ENCODE measurements at regions not wholly inside any gene's neighbourhood (a gene's known extent, or its start where the extent isn't known, plus 50 kb on each side); places are given as distances from the start of the nearest gene placed in this dataset.

- Histone ChIP-seq H3K27ac (ENCODE audit: low read depth, low read length) (no peak overlapping the region), H3K9me3 (ENCODE audit: control insufficient read depth, insufficient read depth, low read length) (no peaks in the 10 kb centered on the region), H3K27me3 (ENCODE audit: control insufficient read depth, insufficient read depth, low read length) (no peaks in the 10 kb centered on the region), H3K4me1 (ENCODE audit: control insufficient read depth, insufficient read depth, low read length) (no peaks in the 10 kb centered on the region), H3K36me3 (ENCODE audit: control insufficient read depth, insufficient read depth, low read length) (no peaks in the 10 kb centered on the region), H3K4me3 (ENCODE audit: low read depth, low read length) (no peak overlapping the region)
- DNase-seq (ENCODE audit: low read depth in 4 of 6, low spot score in 6 of 6): no peak
- 70% methylated on average over 1 of the region's 2 CpGs for WGBS (ENCODE audit: insufficient coverage)
Observed at GRCh38 chr5:175113947-175114346, 330.0 kb downstream of the DRD1 start.

- no peak for DNase-seq (ENCODE audit: low read depth in 4 of 6, low spot score in 6 of 6)
- Histone ChIP-seq H3K27me3 (ENCODE audit: control insufficient read depth, insufficient read depth, low read length) (peaks cover 2% of the 10 kb centered on the region), H3K9me3 (ENCODE audit: control insufficient read depth, insufficient read depth, low read length) (no peaks in the 10 kb centered on the region), H3K4me3 (ENCODE audit: low read depth, low read length) (no peak overlapping the region), H3K4me1 (ENCODE audit: control insufficient read depth, insufficient read depth, low read length) (no peaks in the 10 kb centered on the region), H3K27ac (ENCODE audit: low read depth, low read length) (no peak overlapping the region), H3K36me3 (ENCODE audit: control insufficient read depth, insufficient read depth, low read length) (no peaks in the 10 kb centered on the region)
- 85% methylated on average over 3 of the region's 4 CpGs for WGBS (ENCODE audit: insufficient coverage)
Observed at GRCh38 chr5:175109058-175109755, 334.8 kb downstream of the DRD1 start.

GRCh38 chr5:175107865-175108264 lies 336.1 kb downstream of the DRD1 start:
- Histone ChIP-seq H3K4me3 (ENCODE audit: low read depth, low read length) (no peak overlapping the region), H3K9me3 (ENCODE audit: control insufficient read depth, insufficient read depth, low read length) (no peaks in the 10 kb centered on the region), H3K36me3 (ENCODE audit: control insufficient read depth, insufficient read depth, low read length) (no peaks in the 10 kb centered on the region), H3K27me3 (ENCODE audit: control insufficient read depth, insufficient read depth, low read length) (peaks cover 2% of the 10 kb centered on the region), H3K27ac (ENCODE audit: low read depth, low read length) (no peak overlapping the region), H3K4me1 (ENCODE audit: control insufficient read depth, insufficient read depth, low read length) (no peaks in the 10 kb centered on the region)
- no peak for DNase-seq (ENCODE audit: low read depth in 4 of 6, low spot score in 6 of 6)
- 100% methylated on average over 3 of the region's 5 CpGs for WGBS (ENCODE audit: insufficient coverage)

DNA sequence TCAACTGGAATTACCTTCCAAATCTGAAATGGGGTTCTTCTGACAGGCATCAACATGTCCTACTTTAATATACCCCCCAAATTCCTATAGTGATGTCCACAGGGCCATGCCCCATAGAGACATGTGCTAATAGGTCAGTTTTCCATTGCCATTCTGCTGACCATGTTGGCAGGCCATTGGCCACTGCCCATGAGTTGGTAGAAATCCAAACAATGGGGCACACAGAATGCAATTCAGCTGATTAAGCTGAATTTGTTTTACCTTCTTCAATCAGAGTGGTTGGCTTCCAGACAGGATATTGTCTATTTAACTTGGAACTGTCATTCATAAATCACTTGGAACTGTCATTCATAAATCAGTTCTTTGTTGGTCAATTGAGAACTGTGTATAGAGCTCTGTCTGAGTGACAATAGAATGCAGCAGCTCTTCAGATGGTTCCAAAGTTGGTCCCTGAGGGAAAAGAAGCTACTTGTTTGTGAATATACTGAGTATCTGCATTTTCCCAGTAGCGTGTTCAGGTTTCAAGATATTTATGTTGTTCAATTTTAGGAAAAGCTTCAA lies 336.9 kb downstream of the DRD1 start:
- Histone ChIP-seq H3K4me3 (ENCODE audit: low read depth, low read length) (no peak overlapping the region), H3K27ac (ENCODE audit: low read depth, low read length) (no peak overlapping the region), H3K27me3 (ENCODE audit: control insufficient read depth, insufficient read depth, low read length) (peaks cover 2% of the 10 kb centered on the region), H3K36me3 (ENCODE audit: control insufficient read depth, insufficient read depth, low read length) (no peaks in the 10 kb centered on the region), H3K4me1 (ENCODE audit: control insufficient read depth, insufficient read depth, low read length) (no peaks in the 10 kb centered on the region), H3K9me3 (ENCODE audit: control insufficient read depth, insufficient read depth, low read length) (no peaks in the 10 kb centered on the region)
- WGBS (ENCODE audit: insufficient coverage): no CpG with 5 or more reads among the region's 1 CpG
- DNase-seq (ENCODE audit: low read depth in 4 of 6, low spot score in 6 of 6): peak in 2 of 6 donors; percentile 28 to 32

GRCh38 chr5:175104677-175105076 lies 339.3 kb downstream of the DRD1 start:
- H3K27me3 ChIP-seq (ENCODE audit: control insufficient read depth, insufficient read depth, low read length): peaks cover 2% of the 10 kb centered on the region
- no peak overlapping the region for H3K27ac ChIP-seq (ENCODE audit: low read depth, low read length)
- H3K36me3 ChIP-seq (ENCODE audit: control insufficient read depth, insufficient read depth, low read length): no peaks in the 10 kb centered on the region
- no peaks in the 10 kb centered on the region for H3K4me1 ChIP-seq (ENCODE audit: control insufficient read depth, insufficient read depth, low read length)
- H3K9me3 ChIP-seq (ENCODE audit: control insufficient read depth, insufficient read depth, low read length): no peaks in the 10 kb centered on the region
- peak in 2 of 6 donors; percentile 6 to 38 for DNase-seq (ENCODE audit: low read depth in 4 of 6, low spot score in 6 of 6)
- H3K4me3 ChIP-seq (ENCODE audit: low read depth, low read length): no peak overlapping the region
- 13% methylated on average over 3 of the region's 7 CpGs for WGBS (ENCODE audit: insufficient coverage)

DNA sequence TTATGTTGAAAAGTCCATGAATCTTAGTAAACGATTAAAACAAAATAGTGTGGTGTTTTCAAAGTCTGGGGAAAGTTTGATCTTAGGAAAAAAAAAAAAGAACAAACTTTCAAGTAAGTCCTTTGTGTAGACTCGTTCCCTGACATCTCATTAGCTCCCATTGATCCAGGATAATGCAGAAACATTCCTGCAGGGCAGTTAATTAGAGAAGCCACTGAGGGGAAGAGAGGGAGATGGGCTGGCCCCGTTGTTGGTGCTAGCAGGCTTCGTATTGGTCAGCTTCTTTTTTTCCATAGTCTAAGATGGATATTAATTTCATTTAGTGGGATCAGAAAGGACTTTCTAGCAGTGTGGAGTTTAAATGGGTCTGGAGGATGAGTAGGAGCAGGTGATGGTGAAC lies 340.2 kb downstream of the DRD1 start:
- Histone ChIP-seq H3K27ac (ENCODE audit: low read depth, low read length) (no peak overlapping the region), H3K36me3 (ENCODE audit: control insufficient read depth, insufficient read depth, low read length) (no peaks in the 10 kb centered on the region), H3K4me3 (ENCODE audit: low read depth, low read length) (no peak overlapping the region), H3K27me3 (ENCODE audit: control insufficient read depth, insufficient read depth, low read length) (peaks cover 2% of the 10 kb centered on the region), H3K4me1 (ENCODE audit: control insufficient read depth, insufficient read depth, low read length) (no peaks in the 10 kb centered on the region), H3K9me3 (ENCODE audit: control insufficient read depth, insufficient read depth, low read length) (no peaks in the 10 kb centered on the region)
- peak in 1 of 6 donors; percentile 13 for DNase-seq (ENCODE audit: low read depth in 4 of 6, low spot score in 6 of 6)
- 43% methylated on average over 2 of the region's 4 CpGs for WGBS (ENCODE audit: insufficient coverage)

DNA sequence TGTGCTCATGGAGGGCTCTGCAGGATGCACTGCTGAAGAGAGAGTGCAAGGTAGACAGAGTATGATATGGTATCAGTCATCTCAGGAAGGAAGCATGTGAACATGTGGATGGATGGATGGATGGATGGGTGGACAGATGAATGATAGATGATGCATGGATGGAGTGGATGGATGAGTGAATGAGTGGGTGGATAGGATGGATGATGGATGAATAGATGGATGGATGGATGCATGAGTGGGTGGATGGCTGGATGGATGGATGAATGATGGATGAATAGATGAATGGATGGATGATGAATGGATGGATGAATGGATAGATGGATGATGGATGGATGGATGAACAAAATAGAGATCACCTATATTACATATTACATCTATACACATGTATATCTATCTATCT lies 341.3 kb downstream of the DRD1 start:
- H3K9me3 ChIP-seq (ENCODE audit: control insufficient read depth, insufficient read depth, low read length): no peaks in the 10 kb centered on the region

GRCh38 chr5:175098301-175098700 lies 345.7 kb downstream of the DRD1 start:
- H3K27ac ChIP-seq (ENCODE audit: low read depth, low read length): no peak overlapping the region
- H3K27me3 ChIP-seq (ENCODE audit: control insufficient read depth, insufficient read depth, low read length): no peaks in the 10 kb centered on the region
- no peaks in the 10 kb centered on the region for H3K36me3 ChIP-seq (ENCODE audit: control insufficient read depth, insufficient read depth, low read length)
- no peaks in the 10 kb centered on the region for H3K9me3 ChIP-seq (ENCODE audit: control insufficient read depth, insufficient read depth, low read length)
- DNase-seq (ENCODE audit: low read depth in 4 of 6, low spot score in 6 of 6): peak in 1 of 6 donors; percentile 4
- no CpG with 5 or more reads among the region's 7 CpGs for WGBS (ENCODE audit: insufficient coverage)
- peaks cover under 1% of the 10 kb centered on the region for H3K4me1 ChIP-seq (ENCODE audit: control insufficient read depth, insufficient read depth, low read length)
- no peak overlapping the region for H3K4me3 ChIP-seq (ENCODE audit: low read depth, low read length)

More for the DNA sequence above, 341.3 kb downstream of the DRD1 start:
- H3K4me1 ChIP-seq (ENCODE audit: control insufficient read depth, insufficient read depth, low read length): no peaks in the 10 kb centered on the region
- H3K27me3 ChIP-seq (ENCODE audit: control insufficient read depth, insufficient read depth, low read length): peaks cover 2% of the 10 kb centered on the region
- no peak overlapping the region for H3K27ac ChIP-seq (ENCODE audit: low read depth, low read length)
- H3K36me3 ChIP-seq (ENCODE audit: control insufficient read depth, insufficient read depth, low read length): no peaks in the 10 kb centered on the region
- no peak overlapping the region for H3K4me3 ChIP-seq (ENCODE audit: low read depth, low read length)
- DNase-seq (ENCODE audit: low read depth in 4 of 6, low spot score in 6 of 6): no peak

- peak in 1 of 6 donors; percentile 20 for DNase-seq (ENCODE audit: low read depth in 4 of 6, low spot score in 6 of 6)
- H3K4me3 ChIP-seq (ENCODE audit: low read depth, low read length): no peak overlapping the region
- 59% methylated on average over 6 of the region's 12 CpGs for WGBS (ENCODE audit: insufficient coverage)
- H3K9me3 ChIP-seq (ENCODE audit: control insufficient read depth, insufficient read depth, low read length): no peaks in the 10 kb centered on the region
- no peak overlapping the region for H3K27ac ChIP-seq (ENCODE audit: low read depth, low read length)
- no peaks in the 10 kb centered on the region for H3K27me3 ChIP-seq (ENCODE audit: control insufficient read depth, insufficient read depth, low read length)
- peaks cover 6% of the 10 kb centered on the region for H3K4me1 ChIP-seq (ENCODE audit: control insufficient read depth, insufficient read depth, low read length)
- no peaks in the 10 kb centered on the region for H3K36me3 ChIP-seq (ENCODE audit: control insufficient read depth, insufficient read depth, low read length)
Observed at GRCh38 chr5:175096469-175097165, 347.4 kb downstream of the DRD1 start.

DNA sequence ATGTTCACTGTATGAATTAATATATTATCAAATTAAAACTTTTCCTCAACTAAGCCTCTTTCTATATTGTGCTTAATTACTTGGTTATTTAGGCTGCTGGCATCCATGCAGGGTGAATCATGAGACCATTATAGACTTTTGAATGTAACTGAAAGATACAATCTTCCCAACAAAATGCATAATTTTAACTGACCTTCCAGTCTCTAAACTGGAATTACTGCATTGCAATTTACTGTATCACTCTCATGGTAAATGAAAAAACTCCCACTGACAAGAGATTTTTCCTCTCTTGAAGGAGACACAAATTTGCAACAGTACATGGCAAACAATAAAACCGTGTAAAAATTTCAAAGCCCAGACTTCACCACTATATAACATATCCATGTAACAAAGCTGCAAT lies 349.5 kb downstream of the DRD1 start:
- Histone ChIP-seq H3K27ac (ENCODE audit: low read depth, low read length) (no peak overlapping the region), H3K4me3 (ENCODE audit: low read depth, low read length) (no peak overlapping the region), H3K36me3 (ENCODE audit: control insufficient read depth, insufficient read depth, low read length) (no peaks in the 10 kb centered on the region), H3K9me3 (ENCODE audit: control insufficient read depth, insufficient read depth, low read length) (no peaks in the 10 kb centered on the region), H3K27me3 (ENCODE audit: control insufficient read depth, insufficient read depth, low read length) (no peaks in the 10 kb centered on the region), H3K4me1 (ENCODE audit: control insufficient read depth, insufficient read depth, low read length) (peaks cover 6% of the 10 kb centered on the region)
- WGBS (ENCODE audit: insufficient coverage): 100% methylated on average over 1 of the region's 1 CpG
- DNase-seq (ENCODE audit: low read depth in 4 of 6, low spot score in 6 of 6): no peak

All from spinal cord (tissue), 9 donors.